ENCODE measurements at regions not wholly inside any gene's neighbourhood (a gene's known extent, or its start where the extent isn't known, plus 50 kb on each side); places are given as distances from the start of the nearest gene placed in this dataset.
A peak's percentile ranks its signal among the peaks of the same experiment; 100 is the strongest.

DNA sequence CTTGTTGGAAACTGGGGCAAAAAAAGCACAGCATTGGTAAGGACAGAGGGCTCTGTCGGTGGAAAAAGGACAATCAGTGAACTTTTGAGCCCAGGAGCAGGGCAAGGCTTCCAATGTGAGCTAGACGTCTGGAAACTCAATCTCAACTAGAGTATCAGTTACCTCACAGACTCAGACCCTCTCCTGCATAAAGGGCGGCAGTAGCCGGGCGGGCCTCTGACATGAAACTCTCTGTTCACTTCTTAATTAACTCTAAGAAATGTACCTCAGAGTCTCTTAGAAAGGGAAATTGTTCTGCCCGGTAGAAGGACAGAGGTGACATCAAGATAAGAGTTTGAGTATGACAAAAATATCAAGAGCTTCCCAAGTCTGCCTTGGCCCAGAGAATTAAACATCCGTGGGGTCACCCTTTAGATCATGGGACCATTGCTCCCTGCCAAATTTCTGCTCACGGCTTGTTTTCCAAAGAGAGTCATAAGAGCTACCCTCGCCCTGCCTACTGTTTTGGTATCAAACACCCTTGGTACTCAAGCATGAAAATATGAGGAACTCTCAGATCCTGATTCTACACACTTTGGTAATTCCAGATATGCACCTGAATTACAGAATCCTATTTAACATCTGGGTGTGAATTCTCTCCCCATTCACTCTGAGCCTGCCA is 103.5 kb upstream of the PKDCC start:
- DNase-seq (ENCODE audit: low read depth, low spot score), result no peak

GRCh38 chr2:41947701-41948396 is 100.0 kb upstream of the PKDCC start:
- peak; percentile 90 for DNase-seq (ENCODE audit: low read depth, low spot score)

- DNase-seq (ENCODE audit: low read depth, low spot score), result peak; percentile 87
Observed at GRCh38 chr2:41948397-41948763, 99.4 kb upstream of the PKDCC start.

- DNase-seq (ENCODE audit: low read depth, low spot score), result peak; percentile 79
Observed at GRCh38 chr2:41949091-41949882, 98.5 kb upstream of the PKDCC start.

GRCh38 chr2:41949883-41950665 is 97.7 kb upstream of the PKDCC start:
- peak; percentile 68 for DNase-seq (ENCODE audit: low read depth, low spot score)

GRCh38 chr2:41950666-41950960 is 97.2 kb upstream of the PKDCC start:
- peak; percentile 90 for DNase-seq (ENCODE audit: low read depth, low spot score)

GRCh38 chr2:41954304-41955291 is 93.2 kb upstream of the PKDCC start:
- DNase-seq (ENCODE audit: low read depth, low spot score), result no peak

DNA sequence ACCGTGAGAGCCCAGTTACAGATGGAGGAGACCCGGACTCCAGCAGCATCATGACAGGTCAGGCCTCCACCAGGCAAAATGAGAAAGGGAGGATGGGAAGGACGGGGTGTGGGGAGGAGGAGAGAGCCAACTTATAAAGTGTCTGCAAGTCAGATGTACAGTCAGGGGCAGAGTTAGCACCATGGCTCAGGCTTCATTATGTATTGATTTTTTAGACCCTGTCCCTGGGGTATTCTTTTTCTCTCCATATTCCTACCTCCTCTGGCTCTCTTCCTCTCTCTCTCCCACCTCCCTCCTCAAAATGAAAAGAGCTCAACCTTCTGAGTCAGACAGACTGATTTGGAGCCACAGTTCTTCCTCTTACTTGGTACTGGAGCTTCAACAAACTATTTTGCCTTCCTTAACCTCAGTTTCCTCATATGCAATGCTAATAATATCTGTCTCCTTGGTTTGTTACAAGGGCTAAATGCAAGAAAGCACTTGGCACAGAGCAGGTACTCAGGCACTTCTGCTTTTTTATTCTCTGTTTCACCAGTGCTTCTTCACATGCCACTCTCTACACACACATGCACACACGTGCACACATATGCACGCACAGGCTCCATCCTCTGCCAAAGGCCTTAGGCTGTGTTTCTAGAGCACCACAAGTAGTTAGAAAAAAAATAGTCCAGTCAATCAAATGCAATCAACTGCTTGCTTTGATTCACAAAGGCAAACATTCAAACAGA is 92.3 kb upstream of the PKDCC start:
- DNase-seq (ENCODE audit: low read depth, low spot score), result no peak

GRCh38 chr2:41957431-41957830 is 90.4 kb upstream of the PKDCC start:
- DNase-seq (ENCODE audit: low read depth, low spot score), result no peak

GRCh38 chr2:41958251-41958650 is 89.6 kb upstream of the PKDCC start:
- no peak for DNase-seq (ENCODE audit: low read depth, low spot score)

GRCh38 chr2:41958775-41959174 is 89.0 kb upstream of the PKDCC start:
- DNase-seq (ENCODE audit: low read depth, low spot score), result no peak

- DNase-seq (ENCODE audit: low read depth, low spot score), result no peak
Observed at GRCh38 chr2:41959760-41960159, 88.1 kb upstream of the PKDCC start.

- no peak for DNase-seq (ENCODE audit: low read depth, low spot score)
Observed at GRCh38 chr2:41962922-41963622, 84.7 kb upstream of the PKDCC start.

DNA sequence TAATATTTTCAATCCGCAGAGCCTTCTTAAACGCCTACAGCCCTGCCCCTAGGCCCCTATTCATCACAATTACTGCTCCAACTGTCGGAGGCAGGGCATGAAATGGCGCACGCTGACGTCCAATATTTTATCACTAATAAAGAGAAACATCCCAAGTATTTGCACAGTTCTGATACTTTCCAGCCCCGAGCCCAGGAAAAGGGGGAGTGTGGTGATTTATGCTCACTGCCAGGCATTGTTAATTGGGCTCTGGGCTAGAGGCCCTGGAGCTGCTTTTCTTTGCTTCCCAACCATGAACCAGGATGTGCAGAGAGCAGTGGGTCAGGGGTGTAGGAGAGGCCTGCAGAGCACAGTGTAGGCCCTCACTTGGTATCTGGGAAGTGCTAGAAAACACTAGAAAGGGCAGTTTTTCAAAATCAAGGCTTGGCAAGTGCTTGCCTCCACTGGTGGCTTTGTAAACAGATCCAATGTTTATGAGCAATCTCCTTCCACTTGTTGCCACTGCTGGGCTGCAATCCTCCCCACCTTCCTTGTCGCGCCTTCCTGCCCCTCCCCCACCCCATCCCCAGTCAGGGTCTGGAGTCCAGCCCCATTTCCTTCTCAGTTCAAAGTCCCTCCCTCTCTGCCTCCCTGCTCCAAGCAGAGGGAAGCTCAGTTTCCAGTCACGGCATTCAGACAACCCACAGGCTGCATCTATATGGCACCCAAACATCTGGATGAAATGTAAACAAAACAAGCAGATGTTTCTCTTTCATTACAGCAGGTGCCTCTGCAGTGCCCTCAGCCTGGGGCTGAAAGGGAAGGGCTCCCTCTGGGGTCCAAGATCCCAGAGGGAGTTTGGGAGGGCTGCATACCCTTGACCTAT is 83.9 kb upstream of the PKDCC start:
- DNase-seq (ENCODE audit: low read depth, low spot score), result peak; percentile 77

DNA sequence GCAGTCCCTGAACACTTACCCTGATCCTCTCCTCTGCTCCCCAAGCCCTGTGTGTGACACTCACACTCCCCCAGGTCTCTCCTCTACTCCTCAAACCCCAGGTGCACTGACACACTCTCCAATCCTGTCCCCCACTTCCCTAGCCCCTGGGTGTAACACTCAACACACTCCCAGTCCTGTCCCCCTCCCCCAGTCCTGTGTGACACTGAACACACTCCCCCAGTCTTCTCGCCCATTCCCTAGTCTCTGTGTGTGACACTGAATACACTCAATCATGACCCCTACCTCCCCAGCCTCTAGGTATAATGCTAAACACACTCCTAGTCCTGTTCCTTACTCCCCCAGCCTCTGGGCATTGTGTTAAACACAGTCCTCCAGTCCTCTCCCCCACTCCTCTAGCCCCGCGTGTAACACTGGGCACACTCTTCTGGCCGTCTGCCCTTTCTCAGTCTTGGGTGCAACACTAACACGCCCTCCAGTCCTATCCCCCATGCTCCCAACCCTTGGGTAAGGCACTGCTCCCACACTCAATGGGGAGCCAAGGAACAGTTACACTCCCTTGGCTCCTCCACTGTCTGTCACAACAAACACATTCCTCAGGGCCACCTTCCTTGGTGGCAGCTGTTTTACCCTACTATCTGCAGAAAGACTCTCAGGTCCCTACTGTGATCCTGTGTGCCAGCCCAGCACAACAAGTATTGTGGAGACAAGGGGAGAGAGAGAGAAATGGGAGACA is 82.5 kb upstream of the PKDCC start:
- no peak for DNase-seq (ENCODE audit: low read depth, low spot score)

- DNase-seq (ENCODE audit: low read depth, low spot score), result no peak
Observed at GRCh38 chr2:41965909-41966295, 81.9 kb upstream of the PKDCC start.

DNA sequence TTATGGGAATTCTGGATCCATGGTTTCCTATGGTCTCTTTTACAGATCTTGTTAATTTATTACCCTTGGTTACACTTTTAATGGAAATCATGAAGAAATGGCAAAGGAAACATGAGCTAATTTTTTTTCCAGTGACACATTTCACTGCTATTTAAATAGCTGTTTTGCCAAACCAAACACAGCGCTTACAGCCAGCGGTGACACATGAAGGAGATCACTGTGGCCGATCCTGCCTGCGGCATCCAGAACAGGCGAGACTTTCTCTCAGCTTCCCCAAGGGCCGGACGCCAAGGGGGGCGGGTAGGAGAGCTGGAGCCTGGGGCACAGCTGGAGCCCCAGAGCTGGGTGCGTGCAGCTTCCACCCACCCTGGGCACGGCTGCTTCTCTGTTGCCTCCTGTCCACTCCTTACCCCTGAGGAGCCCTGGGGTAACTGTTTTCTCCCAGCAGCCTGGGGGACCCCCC is 81.4 kb upstream of the PKDCC start:
- no peak for DNase-seq (ENCODE audit: low read depth, low spot score)

- DNase-seq (ENCODE audit: low read depth, low spot score), result no peak
Observed at GRCh38 chr2:41966920-41967319, 80.9 kb upstream of the PKDCC start.

Measured in ELF-1 (cell line).